Spleen (tissue), 7 donors: ENCODE measurements at regions not wholly inside any gene's neighbourhood (a gene's known extent, or its start where the extent isn't known, plus 50 kb on each side); places are given as distances from the start of the nearest gene placed in this dataset.
"Not testable (repeated sequence)": the region's sequence is repeated elsewhere in the genome, so short reads cannot be mapped to it uniquely, and the experiment has no call there.

Source experiments
- POLR2A ChIP-seq, 3 donors: fragments of 450-650 bp; IDR thresholded peaks; one replicate each; pipeline ENCODE4 v1.5.1; 2017; ENCODE audit warnings: antibody characterized with exemption in 3 of 3, mild to moderate bottlenecking in 1 of 3
- TF ChIP-seq, protein P1 (sequence below), 11 experiments: fragments of 200-600 bp in 7 of 11; fragments of 450-650 bp in 4 of 11; sonication (generic) in 4 of 11; IDR thresholded peaks in 8 of 11; conservative IDR thresholded peaks in 3 of 11; 1 replicate in 7 of 11; 2 replicates in 4 of 11; pipeline versions ENCODE4 v1.4.0 to v1.8.0; 2016 to 2021; ENCODE audit warnings: antibody characterized with exemption in 11 of 11, inconsistent platforms in 4 of 11, mild to moderate bottlenecking in 1 of 11
- donor health status: DM: no; HTN: no; CAD: no; lungs with moderate emphysema.
- donor health status: DM: no; HTN: no; CAD: no.
- donor health status: DM: no; HTN: no; CAD: no.

- TF ChIP-seq POLR2A (IDR thresholded peaks at IDR 0.05): not testable (repeated sequence)
- TF ChIP-seq, protein P1, sequence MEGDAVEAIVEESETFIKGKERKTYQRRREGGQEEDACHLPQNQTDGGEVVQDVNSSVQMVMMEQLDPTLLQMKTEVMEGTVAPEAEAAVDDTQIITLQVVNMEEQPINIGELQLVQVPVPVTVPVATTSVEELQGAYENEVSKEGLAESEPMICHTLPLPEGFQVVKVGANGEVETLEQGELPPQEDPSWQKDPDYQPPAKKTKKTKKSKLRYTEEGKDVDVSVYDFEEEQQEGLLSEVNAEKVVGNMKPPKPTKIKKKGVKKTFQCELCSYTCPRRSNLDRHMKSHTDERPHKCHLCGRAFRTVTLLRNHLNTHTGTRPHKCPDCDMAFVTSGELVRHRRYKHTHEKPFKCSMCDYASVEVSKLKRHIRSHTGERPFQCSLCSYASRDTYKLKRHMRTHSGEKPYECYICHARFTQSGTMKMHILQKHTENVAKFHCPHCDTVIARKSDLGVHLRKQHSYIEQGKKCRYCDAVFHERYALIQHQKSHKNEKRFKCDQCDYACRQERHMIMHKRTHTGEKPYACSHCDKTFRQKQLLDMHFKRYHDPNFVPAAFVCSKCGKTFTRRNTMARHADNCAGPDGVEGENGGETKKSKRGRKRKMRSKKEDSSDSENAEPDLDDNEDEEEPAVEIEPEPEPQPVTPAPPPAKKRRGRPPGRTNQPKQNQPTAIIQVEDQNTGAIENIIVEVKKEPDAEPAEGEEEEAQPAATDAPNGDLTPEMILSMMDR (IDR thresholded peaks at IDR 0.05 in 8 of 11, conservative IDR thresholded peaks at IDR 0.05 in 3 of 11): not testable (repeated sequence)
Observed at GRCh38 chr2:80931820-80932219, 627.3 kb upstream of the LRRTM1 start.
